ENCODE measurements at regions not wholly inside any gene's neighbourhood (a gene's known extent, or its start where the extent isn't known, plus 50 kb on each side); places are given as distances from the start of the nearest gene placed in this dataset.

- H3K27me3 ChIP-seq, result no peaks in the 10 kb centered on the region
- H3K4me1 ChIP-seq, result peaks cover 7 to 11% (median 9%) of the 10 kb centered on the region in 4 donors
- peaks cover 0 to 5% (median 0%) of the 10 kb centered on the region in 4 donors for H3K9me3 ChIP-seq
- DNase-seq, result no peak
- no peaks in the 10 kb centered on the region for H3K36me3 ChIP-seq
- no peak overlapping the region for H3K27ac ChIP-seq
- 60 to 77% methylated on average over 2 of the region's 2 CpGs for WGBS, 2 donors
- TF ChIP-seq POLR2AphosphoS5 (IDR thresholded peaks at IDR 0.05), result no peak
- TF ChIP-seq CTCF (IDR thresholded peaks at IDR 0.05), result no peak
- no peak for TF ChIP-seq POLR2A (IDR thresholded peaks at IDR 0.05)
- no peak for TF ChIP-seq EP300 (IDR thresholded peaks at IDR 0.05)
- no peak overlapping the region for H3K4me3 ChIP-seq
- ATAC-seq (ENCODE audit: low FRiP score in 2 of 2), result no peak
Measured at GRCh38 chr20:12056839-12057238, 139.1 kb downstream of the BTBD3 start.

GRCh38 chr20:12057778-12058177 is 140.1 kb downstream of the BTBD3 start:
- TF ChIP-seq EP300 (IDR thresholded peaks at IDR 0.05), result no peak
- no peak for TF ChIP-seq CTCF (IDR thresholded peaks at IDR 0.05)
- TF ChIP-seq POLR2AphosphoS5 (IDR thresholded peaks at IDR 0.05), result no peak
- TF ChIP-seq POLR2A (IDR thresholded peaks at IDR 0.05), result no peak
- H3K4me3 ChIP-seq, result no peak overlapping the region
- WGBS, 2 donors, result 86% methylated on average over 6 of the region's 6 CpGs

GRCh38 chr20:12058216-12058615 is 140.5 kb downstream of the BTBD3 start:
- TF ChIP-seq EP300 (IDR thresholded peaks at IDR 0.05) (no peak), POLR2A (IDR thresholded peaks at IDR 0.05) (no peak), CTCF (IDR thresholded peaks at IDR 0.05) (no peak), POLR2AphosphoS5 (IDR thresholded peaks at IDR 0.05) (no peak)
- H3K27ac ChIP-seq, result no peak overlapping the region
- no peak overlapping the region for H3K4me3 ChIP-seq
- WGBS, 2 donors, result 73 to 79% methylated on average over 4 of the region's 4 CpGs
- no peaks in the 10 kb centered on the region for H3K27me3 ChIP-seq
- no peak for DNase-seq
- peaks cover 4 to 7% (median 5%) of the 10 kb centered on the region in 4 donors for H3K4me1 ChIP-seq
- no peak for ATAC-seq (ENCODE audit: low FRiP score in 2 of 2)
- H3K9me3 ChIP-seq, result peaks cover 0 to 5% (median 0%) of the 10 kb centered on the region in 4 donors
- no peaks in the 10 kb centered on the region for H3K36me3 ChIP-seq

More at GRCh38 chr20:12057778-12058177, 140.1 kb downstream of the BTBD3 start:
- peaks cover 7 to 11% (median 9%) of the 10 kb centered on the region in 4 donors for H3K4me1 ChIP-seq
- H3K27ac ChIP-seq, result no peak overlapping the region
- ATAC-seq (ENCODE audit: low FRiP score in 2 of 2) (no peak), DNase-seq (no peak)
- H3K9me3 ChIP-seq, result peaks cover 0 to 5% (median 0%) of the 10 kb centered on the region in 4 donors
- H3K36me3 ChIP-seq, result no peaks in the 10 kb centered on the region
- H3K27me3 ChIP-seq, result no peaks in the 10 kb centered on the region

- no peaks in the 10 kb centered on the region for H3K36me3 ChIP-seq
- no peaks in the 10 kb centered on the region for H3K4me1 ChIP-seq
- H3K9me3 ChIP-seq, result peaks cover 0 to 11% (median 4%) of the 10 kb centered on the region in 4 donors
- 67 to 82% methylated on average over 1 of the region's 1 CpG for WGBS, 2 donors
- no peaks in the 10 kb centered on the region for H3K27me3 ChIP-seq
- ATAC-seq (ENCODE audit: low FRiP score in 2 of 2), result no peak
- H3K27ac ChIP-seq, result no peak overlapping the region
- DNase-seq, result no peak
- no peak overlapping the region for H3K4me3 ChIP-seq
- no peak for TF ChIP-seq POLR2AphosphoS5 (IDR thresholded peaks at IDR 0.05)
- TF ChIP-seq CTCF (IDR thresholded peaks at IDR 0.05), result no peak
- no peak for TF ChIP-seq POLR2A (IDR thresholded peaks at IDR 0.05)
- no peak for TF ChIP-seq EP300 (IDR thresholded peaks at IDR 0.05)
Measured at GRCh38 chr20:12061466-12061865, 143.8 kb downstream of the BTBD3 start.

GRCh38 chr20:12063106-12063684 is 145.5 kb downstream of the BTBD3 start:
- DNase-seq, result no peak
- WGBS, 2 donors, result 93 to 100% methylated on average over 1 of the region's 1 CpG
- Histone ChIP-seq H3K4me1 (no peaks in the 10 kb centered on the region), H3K9me3 (peaks cover 0 to 11% (median 4%) of the 10 kb centered on the region in 4 donors), H3K4me3 (no peak overlapping the region), H3K27me3 (no peaks in the 10 kb centered on the region), H3K36me3 (no peaks in the 10 kb centered on the region), H3K27ac (no peak overlapping the region)
- ATAC-seq (ENCODE audit: low FRiP score in 2 of 2), result no peak
- TF ChIP-seq POLR2AphosphoS5 (IDR thresholded peaks at IDR 0.05) (no peak), POLR2A (IDR thresholded peaks at IDR 0.05) (no peak), CTCF (IDR thresholded peaks at IDR 0.05) (no peak), EP300 (IDR thresholded peaks at IDR 0.05) (no peak)

All from upper lobe of left lung (tissue), 6 donors.